GM11168 (cell line): ENCODE measurements at regions not wholly inside any gene's neighbourhood (a gene's known extent, or its start where the extent isn't known, plus 50 kb on each side); places are given as distances from the start of the nearest gene placed in this dataset.
"Not testable (repeated sequence)": the region's sequence is repeated elsewhere in the genome, so short reads cannot be mapped to it uniquely, and the experiment has no call there.

ENCODE experiments used
- in situ Hi-C: fragments of 300-500 bp; cut with MboI; formaldehyde crosslinking; loops from one replicate; pipeline ENCODE4 v1.12.0; 2022; ENCODE audit warnings: low sequenced_read_pairs; ENCODE audit not compliant: unreplicated experiment

- in situ Hi-C loops = no loop called here
Observed at GRCh38 chr4:32658019-32658418, 1937.8 kb downstream of the PCDH7 start.

GRCh38 chr4:32661229-32661628, 1941.1 kb downstream of the PCDH7 start:
- in situ Hi-C loops = no loop called here

- in situ Hi-C loops = no loop called here
Observed at GRCh38 chr4:32662803-32663202, 1942.6 kb downstream of the PCDH7 start.

GRCh38 chr4:32672359-32672758, 1952.2 kb downstream of the PCDH7 start:
- in situ Hi-C loops = no loop called here

- in situ Hi-C loops = no loop called here
Observed at GRCh38 chr4:32680946-32681345, 1960.8 kb downstream of the PCDH7 start.

GRCh38 chr4:32684160-32684559, 1964.0 kb downstream of the PCDH7 start:
- in situ Hi-C loops = no loop called here

- in situ Hi-C loops = no loop called here
Observed at GRCh38 chr4:32686123-32686522, 1966.0 kb downstream of the PCDH7 start.

GRCh38 chr4:32689518-32689917, 1969.3 kb downstream of the PCDH7 start:
- in situ Hi-C loops = no loop called here

- in situ Hi-C loops = no loop called here
Observed at GRCh38 chr4:32697281-32697814, 1977.2 kb downstream of the PCDH7 start.

- in situ Hi-C loops = no loop called here
Observed at GRCh38 chr4:32700838-32701237, 1980.7 kb downstream of the PCDH7 start.

- in situ Hi-C loops = no loop called here
Observed at GRCh38 chr4:32706893-32707292, 1986.7 kb downstream of the PCDH7 start.

GRCh38 chr4:32716090-32716620, 1996.0 kb downstream of the PCDH7 start:
- in situ Hi-C loops = not testable (repeated sequence)

GRCh38 chr4:32735856-32736590, 2015.9 kb downstream of the PCDH7 start:
- in situ Hi-C loops = no loop called here

GRCh38 chr4:32744211-32744610, 2024.0 kb downstream of the PCDH7 start:
- in situ Hi-C loops = no loop called here

- in situ Hi-C loops = no loop called here
Observed at GRCh38 chr4:32745351-32745750, 2025.2 kb downstream of the PCDH7 start.

GRCh38 chr4:32748061-32748460, 2027.9 kb downstream of the PCDH7 start:
- in situ Hi-C loops = no loop called here

GRCh38 chr4:32748498-32748897, 2028.3 kb downstream of the PCDH7 start:
- in situ Hi-C loops = no loop called here

GRCh38 chr4:32752962-32753361, 2032.8 kb downstream of the PCDH7 start:
- in situ Hi-C loops = no loop called here

- in situ Hi-C loops = no loop called here
Observed at GRCh38 chr4:32768664-32769389, 2048.7 kb downstream of the PCDH7 start.

- in situ Hi-C loops = no loop called here
Observed at GRCh38 chr4:32771491-32771890, 2051.3 kb downstream of the PCDH7 start.

GRCh38 chr4:32775049-32775448, 2054.9 kb downstream of the PCDH7 start:
- in situ Hi-C loops = no loop called here
